NCI-H1436 treated with DMSO at 0.1 percent for 48 hours (cell line): ENCODE measurements at regions not wholly inside any gene's neighbourhood (a gene's known extent, or its start where the extent isn't known, plus 50 kb on each side); places are given as distances from the start of the nearest gene placed in this dataset.

Experiments
- DNase-seq: peaks from one replicate; lab custom pipeline; 2025; lab: John Stamatoyannopoulos, UW

GRCh38 chr9:2311920-2312319, 296.8 kb downstream of the SMARCA2 start:
- DNase-seq = no peak

GRCh38 chr9:2313512-2313911, 298.4 kb downstream of the SMARCA2 start:
- DNase-seq = no peak

GRCh38 chr9:2317591-2317990, 302.4 kb downstream of the SMARCA2 start:
- no peak for DNase-seq

- no peak for DNase-seq
Observed at GRCh38 chr9:2319421-2319820, 302.2 kb upstream of the VLDLR start.

GRCh38 chr9:2320114-2320513, 301.5 kb upstream of the VLDLR start:
- no peak for DNase-seq

GRCh38 chr9:2320632-2321031, 301.0 kb upstream of the VLDLR start:
- no peak for DNase-seq

- no peak for DNase-seq
Observed at GRCh38 chr9:2321523-2322148, 300.0 kb upstream of the VLDLR start.

- DNase-seq = no peak
Observed at GRCh38 chr9:2324742-2325141, 296.8 kb upstream of the VLDLR start.

- DNase-seq = no peak
Observed at GRCh38 chr9:2332663-2333062, 288.9 kb upstream of the VLDLR start.

- no peak for DNase-seq
Observed at GRCh38 chr9:2335260-2335659, 286.3 kb upstream of the VLDLR start.

GRCh38 chr9:2336055-2336454, 285.5 kb upstream of the VLDLR start:
- DNase-seq = no peak

GRCh38 chr9:2337131-2337530, 284.5 kb upstream of the VLDLR start:
- no peak for DNase-seq

- no peak for DNase-seq
Observed at GRCh38 chr9:2337627-2338026, 284.0 kb upstream of the VLDLR start.

GRCh38 chr9:2338777-2339365, 282.7 kb upstream of the VLDLR start:
- no peak for DNase-seq

GRCh38 chr9:2339416-2339815, 282.2 kb upstream of the VLDLR start:
- no peak for DNase-seq

GRCh38 chr9:2340046-2340760, 281.4 kb upstream of the VLDLR start:
- no peak for DNase-seq

- no peak for DNase-seq
Observed at GRCh38 chr9:2341126-2341525, 280.5 kb upstream of the VLDLR start.

GRCh38 chr9:2341956-2342355, 279.6 kb upstream of the VLDLR start:
- no peak for DNase-seq

- no peak for DNase-seq
Observed at GRCh38 chr9:2343756-2344155, 277.8 kb upstream of the VLDLR start.

- DNase-seq = no peak
Observed at GRCh38 chr9:2344436-2344835, 277.2 kb upstream of the VLDLR start.

- no peak for DNase-seq
Observed at GRCh38 chr9:2345013-2345412, 276.6 kb upstream of the VLDLR start.

- DNase-seq = no peak
Observed at GRCh38 chr9:2346277-2346913, 275.2 kb upstream of the VLDLR start.

GRCh38 chr9:2351324-2351723, 270.3 kb upstream of the VLDLR start:
- DNase-seq = no peak
